ENCODE measurements at regions not wholly inside any gene's neighbourhood (a gene's known extent, or its start where the extent isn't known, plus 50 kb on each side); places are given as distances from the start of the nearest gene placed in this dataset.

GRCh38 chr2:168338803-168339437 is 91.5 kb upstream of the STK39 start:
- TF ChIP-seq CTCF (tag by site-specific recombination; IDR thresholded peaks at IDR 0.05) (no peak), PRDM4 (tag by site-specific recombination; IDR thresholded peaks at IDR 0.05) (no peak), ZNF138 (tag by site-specific recombination; IDR thresholded peaks at IDR 0.05; ENCODE audit: borderline replicate concordance) (no peak), BCL11A (tag by site-specific recombination; IDR thresholded peaks at IDR 0.05; ENCODE audit: low read depth) (no peak), ZNF580 (tag by site-specific recombination; IDR thresholded peaks at IDR 0.05) (no peak), ZBTB49 (tag by site-specific recombination; IDR thresholded peaks at IDR 0.05; ENCODE audit: low read depth) (no peak), KLF17 (tag by site-specific recombination; IDR thresholded peaks at IDR 0.05) (no peak), ZNF114 (tag by site-specific recombination; IDR thresholded peaks at IDR 0.05) (no peak), ZNF747 (tag by site-specific recombination; IDR thresholded peaks at IDR 0.05) (no peak), ZSCAN30 (tag by site-specific recombination; IDR thresholded peaks at IDR 0.05) (no peak), ATF2 (tag by site-specific recombination; IDR thresholded peaks at IDR 0.05; ENCODE audit: low read depth) (no peak)

All from HEK293 (cell line).